H9 (cell line): ENCODE measurements at regions not wholly inside any gene's neighbourhood (a gene's known extent, or its start where the extent isn't known, plus 50 kb on each side); places are given as distances from the start of the nearest gene placed in this dataset.

Experiments
- DNase-seq: peaks from one replicate; pipeline ENCODE4 v3.0.0-alpha.2; 2017
- H2AFZ ChIP-seq: one replicate; pipeline ENCODE4 v1.6.1; 2013; ENCODE audit warnings: mild to moderate bottlenecking, low read length, control low read depth, moderate library complexity
- H2AK5ac ChIP-seq: 2 replicates; pipeline ENCODE4 v1.6.1; 2013; ENCODE audit warnings: low read length, control low read depth, mixed read lengths; ENCODE audit not compliant: insufficient read length
- H2BK120ac ChIP-seq: one replicate; pipeline ENCODE4 v1.6.1; 2013; ENCODE audit warnings: low read depth, mild to moderate bottlenecking, low read length, control low read depth, inconsistent platforms; ENCODE audit not compliant: poor library complexity, severe bottlenecking
- H2BK12ac ChIP-seq: 2 replicates; pipeline ENCODE4 v1.6.1; 2013; ENCODE audit warnings: low read length, control low read depth, mixed read lengths, low read depth; ENCODE audit not compliant: insufficient read length
- H2BK15ac ChIP-seq: 2 replicates; pipeline ENCODE4 v1.6.1; 2013; ENCODE audit warnings: low read depth, low read length, control low read depth
- H2BK20ac ChIP-seq: one replicate; pipeline ENCODE4 v1.6.1; 2013; ENCODE audit warnings: low read depth, mild to moderate bottlenecking, low read length, control low read depth, inconsistent platforms; ENCODE audit not compliant: poor library complexity, severe bottlenecking
- H2BK5ac ChIP-seq: 2 replicates; pipeline ENCODE4 v1.6.1; 2013; ENCODE audit warnings: low read length, control low read depth, mixed read lengths; ENCODE audit not compliant: insufficient read length
- H3K14ac ChIP-seq: 2 replicates; pipeline ENCODE4 v1.6.1; 2013; ENCODE audit warnings: low read length, control low read depth; ENCODE audit not compliant: insufficient read depth
- H3K18ac ChIP-seq: 2 replicates; pipeline ENCODE4 v1.6.1; 2013; ENCODE audit warnings: low read depth, mild to moderate bottlenecking, mixed read lengths, low read length, control low read depth; ENCODE audit not compliant: insufficient read length
- H3K23ac ChIP-seq: 2 replicates; pipeline ENCODE4 v1.6.1; 2013; ENCODE audit warnings: low read length, control low read depth, mixed read lengths, low read depth; ENCODE audit not compliant: insufficient read length
- H3K23me2 ChIP-seq: 2 replicates; pipeline ENCODE4 v1.6.1; 2013; ENCODE audit warnings: low read depth, mild to moderate bottlenecking, mixed read lengths, low read length, control low read depth; ENCODE audit not compliant: insufficient read length, poor library complexity, severe bottlenecking
- H3K27ac ChIP-seq: 2 replicates; pipeline ENCODE4 v1.5.1; 2013; ENCODE audit warnings: low read length, control low read depth, mixed read lengths, low read depth; ENCODE audit not compliant: insufficient read length
- H3K27me3 ChIP-seq: 2 replicates; pipeline ENCODE4 v1.6.1; 2013; ENCODE audit warnings: low read length, control low read depth, inconsistent platforms; ENCODE audit not compliant: insufficient read depth
- H3K4ac ChIP-seq: 2 replicates; pipeline ENCODE4 v1.6.1; 2013; ENCODE audit warnings: low read depth, mild to moderate bottlenecking, control low read depth, inconsistent platforms, low read length, moderate library complexity
- H3K4me1 ChIP-seq: 2 replicates; pipeline ENCODE4 v1.6.1; 2013; ENCODE audit warnings: low read length, control low read depth, inconsistent platforms; ENCODE audit not compliant: insufficient read depth
- H3K4me2 ChIP-seq: 2 replicates; pipeline ENCODE4 v1.6.1; 2013; ENCODE audit warnings: low read length, control low read depth, mixed read lengths; ENCODE audit not compliant: insufficient read length, insufficient read depth
- H3K56ac ChIP-seq: 2 replicates; pipeline ENCODE4 v1.6.1; 2013; ENCODE audit warnings: low read depth, mild to moderate bottlenecking, mixed read lengths, low read length, control low read depth; ENCODE audit not compliant: insufficient read length
- H3K79me1 ChIP-seq: 2 replicates; pipeline ENCODE4 v1.6.1; 2013; ENCODE audit warnings: low read depth, mild to moderate bottlenecking, moderate library complexity, low read length, control low read depth, inconsistent platforms; ENCODE audit not compliant: insufficient read depth, poor library complexity, severe bottlenecking
- H3K79me2 ChIP-seq: 2 replicates; pipeline ENCODE4 v1.6.1; 2013; ENCODE audit warnings: low read length, control low read depth, inconsistent platforms; ENCODE audit not compliant: insufficient read depth
- H3K9ac ChIP-seq: 2 replicates; pipeline ENCODE4 v1.6.1; 2013; ENCODE audit warnings: low read length, control low read depth, mixed read lengths; ENCODE audit not compliant: insufficient read length; ENCODE audit errors: extremely low read depth
- H3K9me3 ChIP-seq: one replicate; pipeline ENCODE4 v1.6.1; 2013; ENCODE audit warnings: low read depth, low read length, inconsistent platforms; ENCODE audit not compliant: control insufficient read depth
- H3T11ph ChIP-seq: one replicate; pipeline ENCODE4 v1.6.1; 2013; ENCODE audit warnings: mild to moderate bottlenecking, low read length, control low read depth, inconsistent platforms
- H4K20me1 ChIP-seq: one replicate; pipeline ENCODE4 v1.6.1; 2013; ENCODE audit not compliant: control insufficient read depth, insufficient read length, insufficient read depth
- H4K5ac ChIP-seq: 2 replicates; pipeline ENCODE4 v1.6.1; 2013; ENCODE audit warnings: low read depth, mild to moderate bottlenecking, mixed read lengths, low read length, control low read depth; ENCODE audit not compliant: insufficient read length
- H4K8ac ChIP-seq: replicated peaks from 2 replicates; pipeline ENCODE4 v1.6.1; 2013; ENCODE audit warnings: low read length, control low read depth, mixed read lengths, low read depth; ENCODE audit not compliant: insufficient read length
- H4K91ac ChIP-seq: 2 replicates; pipeline ENCODE4 v1.6.1; 2013; ENCODE audit warnings: low read depth, mild to moderate bottlenecking, moderate library complexity, mixed read lengths, low read length, control low read depth; ENCODE audit not compliant: insufficient read length
- H3K27ac Mint-ChIP-seq, 3 experiments: 2 replicates in 2 of 3; 3 replicates in 1 of 3; pipeline ENCODE4 v1.8.0; 2020 to 2021; ENCODE audit warnings: mixed read lengths in 3 of 3, mild to moderate bottlenecking in 1 of 3, moderate library complexity in 1 of 3
- H3K27me3 Mint-ChIP-seq: 2 replicates; pipeline ENCODE4 v1.8.0; 2021; ENCODE audit warnings: low read depth, mild to moderate bottlenecking, moderate library complexity, mixed read lengths
- H3K36me3 Mint-ChIP-seq, 3 experiments: 2 replicates in 2 of 3; 3 replicates in 1 of 3; pipeline ENCODE4 v1.8.0; 2020 to 2021; ENCODE audit warnings: low read depth in 3 of 3, mixed read lengths in 3 of 3; ENCODE audit not compliant: insufficient read depth in 1 of 3
- H3K4me1 Mint-ChIP-seq, 2 experiments: 2 replicates each; pipeline ENCODE4 v1.8.0; 2020; ENCODE audit warnings: mixed read lengths in 2 of 2
- H3K4me3 Mint-ChIP-seq, 2 experiments: 2 replicates in 1 of 2; 3 replicates in 1 of 2; pipeline ENCODE4 v1.8.0; 2020 to 2021; ENCODE audit warnings: mild to moderate bottlenecking in 2 of 2, mixed read lengths in 2 of 2, moderate library complexity in 1 of 2
- H3K9me3 Mint-ChIP-seq, 2 experiments: 2 replicates in 1 of 2; 3 replicates in 1 of 2; pipeline ENCODE4 v1.8.0; 2020; ENCODE audit warnings: mild to moderate bottlenecking in 2 of 2, mixed read lengths in 2 of 2, moderate library complexity in 1 of 2
- CTCF ChIP-seq: fragments of 200-600 bp; sonication (generic); conservative IDR thresholded peaks from 3 replicates; pipeline ENCODE4 v1.8.0; 2021; ENCODE audit warnings: antibody characterized with exemption, mild to moderate bottlenecking
- WGBS: extraction: QIAGEN DNeasy Blood & Tissue Kit; methylation state at CpG from one replicate; pipeline ENCODE4 v1.1.7; 2013; ENCODE audit warnings: missing lambda C conversion rate, low lambda C conversion rate, mixed read lengths; ENCODE audit not compliant: insufficient read length; ENCODE audit errors: extremely low coverage; 5-methylcytosine and 5-hydroxymethylcytosine counted together

GRCh38 chr1:98437011-98437410, 224.5 kb upstream of the SNX7 start:
- Histone ChIP-seq H4K5ac (no peak overlapping the region), H3K14ac (no peak overlapping the region), H2BK15ac (no peak overlapping the region), H3K9me3 (no peaks in the 10 kb centered on the region), H3K9ac (no peak overlapping the region), H3K23ac (no peak overlapping the region), H3K27me3 (no peaks in the 10 kb centered on the region), H3K4me2 (no peak overlapping the region), H2BK120ac (no peak overlapping the region), H2BK5ac (no peak overlapping the region), H2BK20ac (no peak overlapping the region), H4K20me1 (no peaks in the 10 kb centered on the region), H3K79me1 (no peaks in the 10 kb centered on the region), H3K18ac (no peak overlapping the region), H3K56ac (no peak overlapping the region), H3K79me2 (no peaks in the 10 kb centered on the region), H3K4ac (no peak overlapping the region), H3T11ph (no peak overlapping the region), H3K4me1 (no peaks in the 10 kb centered on the region), H2AFZ (no peak overlapping the region), H3K23me2 (no peaks in the 10 kb centered on the region), H2BK12ac (no peak overlapping the region), H4K8ac (no peak overlapping the region), H4K91ac (no peak overlapping the region), H3K27ac (no peak overlapping the region), H2AK5ac (no peak overlapping the region)
- Mint-ChIP-seq H3K4me1 (no peaks in the 10 kb centered on the region), H3K27me3 (no peaks in the 10 kb centered on the region; the same call in 1 of the 2 replicates), H3K4me3 (no peak overlapping the region), H3K9me3 (no peaks in the 10 kb centered on the region), H3K27ac (no peak overlapping the region), H3K36me3 (no peaks in the 10 kb centered on the region)
- TF ChIP-seq CTCF, result no peak
- DNase-seq, result no peak
- no CpG with 5 or more reads among the region's 2 CpGs for WGBS
